IPS-18a (cell line): ENCODE measurements at regions not wholly inside any gene's neighbourhood (a gene's known extent, or its start where the extent isn't known, plus 50 kb on each side); places are given as distances from the start of the nearest gene placed in this dataset.
"Not testable (repeated sequence)": the region's sequence is repeated elsewhere in the genome, so short reads cannot be mapped to it uniquely, and the experiment has no call there.

Experiments used
- H3K27ac ChIP-seq: one replicate; pipeline ENCODE4 v1.5.1; 2013; ENCODE audit warnings: low read length
- H3K27me3 ChIP-seq: one replicate; pipeline ENCODE4 v1.6.1; 2013; ENCODE audit warnings: mild to moderate bottlenecking, low read length; ENCODE audit not compliant: control insufficient read depth, insufficient read depth
- H3K36me3 ChIP-seq: one replicate; pipeline ENCODE4 v1.6.1; 2013; ENCODE audit warnings: low read depth, low read length; ENCODE audit not compliant: control insufficient read depth
- H3K4me1 ChIP-seq: one replicate; pipeline ENCODE4 v1.6.1; 2013; ENCODE audit warnings: low read depth, low read length; ENCODE audit not compliant: control insufficient read depth
- H3K4me3 ChIP-seq: one replicate; pipeline ENCODE4 v1.5.1; 2013; ENCODE audit warnings: low read length
- H3K9ac ChIP-seq: one replicate; pipeline ENCODE4 v1.6.1; 2013; ENCODE audit warnings: mild to moderate bottlenecking, low read length, moderate library complexity
- H3K9me3 ChIP-seq: one replicate; pipeline ENCODE4 v1.6.1; 2013; ENCODE audit warnings: low read depth, low read length; ENCODE audit not compliant: control insufficient read depth

GRCh38 chr12:14216405-14217294, 148.8 kb upstream of the ATF7IP start:
- no peaks in the 10 kb centered on the region for H3K36me3 ChIP-seq
- H3K27ac ChIP-seq = no peak overlapping the region
- H3K9ac ChIP-seq = no peak overlapping the region
- H3K9me3 ChIP-seq = no peaks in the 10 kb centered on the region
- H3K4me1 ChIP-seq = peaks cover 13% of the 10 kb centered on the region
- H3K27me3 ChIP-seq = no peaks in the 10 kb centered on the region
- no peak overlapping the region for H3K4me3 ChIP-seq

GRCh38 chr12:14219156-14219555, 146.3 kb upstream of the ATF7IP start:
- H3K9me3 ChIP-seq = no peaks in the 10 kb centered on the region
- H3K4me1 ChIP-seq = no peaks in the 10 kb centered on the region
- H3K27ac ChIP-seq = no peak overlapping the region
- H3K9ac ChIP-seq = no peak overlapping the region
- H3K4me3 ChIP-seq = no peak overlapping the region
- no peaks in the 10 kb centered on the region for H3K36me3 ChIP-seq
- no peaks in the 10 kb centered on the region for H3K27me3 ChIP-seq

GRCh38 chr12:14219670-14220069, 145.8 kb upstream of the ATF7IP start:
- H3K4me1 ChIP-seq, H3K36me3 ChIP-seq: not testable (repeated sequence)

GRCh38 chr12:14225064-14225463, 140.4 kb upstream of the ATF7IP start:
- no peaks in the 10 kb centered on the region for H3K4me1 ChIP-seq
- H3K4me3 ChIP-seq = no peak overlapping the region
- no peak overlapping the region for H3K9ac ChIP-seq
- H3K27ac ChIP-seq = no peak overlapping the region
- no peaks in the 10 kb centered on the region for H3K27me3 ChIP-seq
- no peaks in the 10 kb centered on the region for H3K36me3 ChIP-seq
- no peaks in the 10 kb centered on the region for H3K9me3 ChIP-seq

More at GRCh38 chr12:14219670-14220069, 145.8 kb upstream of the ATF7IP start:
- not testable (repeated sequence) for H3K27ac ChIP-seq, H3K4me3 ChIP-seq, H3K9ac ChIP-seq, H3K27me3 ChIP-seq, H3K9me3 ChIP-seq

- H3K4me3 ChIP-seq, H3K9ac ChIP-seq, H3K27ac ChIP-seq, H3K27me3 ChIP-seq, H3K36me3 ChIP-seq, H3K9me3 ChIP-seq: not testable (repeated sequence)
- H3K4me1 ChIP-seq = peaks cover 11% of the 10 kb centered on the region
These were observed 130.3 kb upstream of the ATF7IP start for GRCh38 chr12:14235176-14235575.

- H3K9me3 ChIP-seq, H3K27ac ChIP-seq, H3K4me3 ChIP-seq, H3K27me3 ChIP-seq, H3K9ac ChIP-seq, H3K36me3 ChIP-seq: not testable (repeated sequence)
- H3K4me1 ChIP-seq = peaks cover 18% of the 10 kb centered on the region
These were observed 128.8 kb upstream of the ATF7IP start for GRCh38 chr12:14236641-14237040.

GRCh38 chr12:14238221-14238792, 127.2 kb upstream of the ATF7IP start:
- no peaks in the 10 kb centered on the region for H3K27me3 ChIP-seq
- H3K9ac ChIP-seq = no peak overlapping the region
- H3K9me3 ChIP-seq = no peaks in the 10 kb centered on the region
- no peak overlapping the region for H3K27ac ChIP-seq
- no peak overlapping the region for H3K4me3 ChIP-seq
- peaks cover 18% of the 10 kb centered on the region for H3K4me1 ChIP-seq
- H3K36me3 ChIP-seq = no peaks in the 10 kb centered on the region

- Histone ChIP-seq H3K9ac (peak overlapping the region; percentile 18), H3K27me3 (no peaks in the 10 kb centered on the region), H3K4me3 (peak overlapping the region; percentile 31), H3K9me3 (no peaks in the 10 kb centered on the region), H3K27ac (no peak overlapping the region), H3K4me1 (peaks cover 18% of the 10 kb centered on the region), H3K36me3 (no peaks in the 10 kb centered on the region)
These were observed 126.0 kb upstream of the ATF7IP start for GRCh38 chr12:14239350-14239934.

- Histone ChIP-seq H3K9me3 (no peaks in the 10 kb centered on the region), H3K4me1 (peaks cover 19% of the 10 kb centered on the region), H3K27ac (no peak overlapping the region), H3K27me3 (no peaks in the 10 kb centered on the region), H3K9ac (peak overlapping the region; percentile 18), H3K36me3 (no peaks in the 10 kb centered on the region), H3K4me3 (peak overlapping the region; percentile 31)
These were observed 125.3 kb upstream of the ATF7IP start for GRCh38 chr12:14239935-14240872.

GRCh38 chr12:14240873-14241220, 124.6 kb upstream of the ATF7IP start:
- no peak overlapping the region for H3K27ac ChIP-seq

GRCh38 chr12:14242825-14243224, 122.7 kb upstream of the ATF7IP start:
- H3K9ac ChIP-seq, H3K9me3 ChIP-seq, H3K27ac ChIP-seq, H3K36me3 ChIP-seq, H3K4me3 ChIP-seq, H3K27me3 ChIP-seq: not testable (repeated sequence)
- H3K4me1 ChIP-seq = peaks cover 21% of the 10 kb centered on the region

More at GRCh38 chr12:14240873-14241220, 124.6 kb upstream of the ATF7IP start:
- peaks cover 21% of the 10 kb centered on the region for H3K4me1 ChIP-seq
- no peaks in the 10 kb centered on the region for H3K36me3 ChIP-seq
- H3K27me3 ChIP-seq = no peaks in the 10 kb centered on the region
- no peaks in the 10 kb centered on the region for H3K9me3 ChIP-seq
- H3K9ac ChIP-seq = no peak overlapping the region
- H3K4me3 ChIP-seq = no peak overlapping the region
